ENCODE measurements at regions not wholly inside any gene's neighbourhood (a gene's known extent, or its start where the extent isn't known, plus 50 kb on each side); places are given as distances from the start of the nearest gene placed in this dataset.
"Not testable (repeated sequence)": the region's sequence is repeated elsewhere in the genome, so short reads cannot be mapped to it uniquely, and the experiment has no call there.

GRCh38 chr13:97724450-97724849 is 229.0 kb upstream of the IPO5 start:
- DNase-seq (ENCODE audit: low read depth in 3 of 3) = no peak

DNA sequence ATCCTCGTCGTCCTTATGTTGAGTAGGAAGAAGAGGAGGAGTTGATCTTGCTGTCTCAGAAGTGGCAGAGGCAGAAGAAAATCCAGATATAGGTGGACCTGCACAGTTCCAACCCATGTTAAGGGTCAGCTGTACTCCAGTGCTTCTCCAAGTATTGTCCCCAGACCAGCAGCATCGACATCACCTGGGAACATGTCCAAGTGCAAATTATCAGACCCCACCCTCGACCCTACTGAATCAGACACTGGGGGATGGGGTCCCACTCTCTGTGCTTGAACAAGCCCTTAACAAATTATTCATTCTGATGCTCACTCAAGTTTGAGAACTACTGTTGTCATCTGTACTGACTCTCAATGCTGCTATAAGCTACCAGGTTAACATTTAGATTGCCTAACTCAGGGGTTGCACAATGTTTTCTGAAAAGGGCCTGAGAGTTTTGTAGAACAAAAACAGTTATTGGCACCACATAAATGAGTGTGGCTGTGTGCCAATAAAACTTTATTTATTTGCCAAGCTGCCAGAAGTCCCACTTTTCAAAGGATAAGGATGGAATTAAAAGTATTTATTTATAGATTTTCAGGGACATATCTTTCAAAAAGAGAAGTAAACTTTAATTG is 226.7 kb upstream of the IPO5 start:
- DNase-seq (ENCODE audit: low read depth in 3 of 3) = no peak

DNA sequence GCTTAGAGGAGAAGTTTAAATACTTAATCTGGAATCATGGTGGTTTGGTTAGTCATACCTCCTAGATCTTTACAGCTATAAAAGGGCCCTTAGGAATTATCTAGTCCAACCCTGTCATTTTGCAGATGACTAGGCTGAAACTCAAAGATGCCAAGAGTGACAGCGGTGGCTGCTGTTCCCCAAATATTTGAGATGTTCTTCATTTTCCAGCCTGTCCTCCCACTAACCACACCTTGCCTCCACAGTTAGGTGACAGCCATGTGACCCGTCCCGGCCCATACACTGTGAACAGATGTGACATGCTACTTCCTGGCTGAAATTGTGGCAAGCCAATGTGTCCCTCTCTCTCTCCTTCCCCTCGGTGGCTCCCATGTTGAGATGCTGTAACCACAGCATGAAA is 225.5 kb upstream of the IPO5 start:
- DNase-seq (ENCODE audit: low read depth in 3 of 3) = no peak

DNA sequence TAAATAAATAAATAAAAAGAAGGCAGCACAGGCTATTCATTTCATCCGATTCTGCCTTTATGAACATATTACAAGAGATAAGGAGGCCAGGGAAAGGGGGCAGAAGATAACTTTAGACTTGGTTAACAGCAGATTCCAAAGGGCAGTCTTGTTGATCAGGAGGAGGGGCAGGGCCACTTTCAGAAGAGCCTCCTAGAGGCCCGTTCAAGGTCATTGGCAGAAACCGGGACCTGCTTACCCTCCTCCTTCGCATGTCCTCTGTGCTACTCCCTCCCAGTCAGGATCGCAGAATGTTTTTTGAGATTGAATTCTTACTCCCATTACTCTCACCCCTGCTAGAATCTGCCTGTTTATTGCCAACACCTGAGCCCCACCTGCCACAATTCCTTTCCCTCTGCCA is 217.0 kb upstream of the IPO5 start:
- DNase-seq (ENCODE audit: low read depth in 3 of 3) = no peak

- no peak for DNase-seq (ENCODE audit: low read depth in 3 of 3)
Measured at GRCh38 chr13:97742084-97742483, 211.4 kb upstream of the IPO5 start.

GRCh38 chr13:97743938-97744337 is 209.5 kb upstream of the IPO5 start:
- no peak for DNase-seq (ENCODE audit: low read depth in 3 of 3)

DNA sequence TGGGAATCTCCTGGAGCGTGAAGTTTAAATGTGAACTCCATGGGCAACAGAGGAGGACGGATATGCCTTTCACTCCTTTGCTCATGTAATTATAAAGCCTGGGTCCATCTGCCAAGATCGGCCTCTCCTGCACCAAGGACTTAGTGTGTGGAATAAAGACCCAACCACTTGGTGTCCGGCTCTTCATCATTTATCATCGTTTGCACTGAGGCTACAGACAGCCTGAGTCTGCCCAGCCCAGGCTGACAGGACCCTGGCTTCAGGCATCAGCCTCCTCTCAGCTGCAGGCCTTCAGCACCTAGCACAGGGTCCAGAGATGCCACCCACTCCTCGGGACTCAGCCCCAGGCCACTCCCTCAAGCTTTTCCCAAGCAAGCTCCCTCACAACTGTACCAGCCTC is 206.8 kb upstream of the IPO5 start:
- DNase-seq (ENCODE audit: low read depth in 3 of 3) = no peak

GRCh38 chr13:97749174-97749573 is 204.3 kb upstream of the IPO5 start:
- no peak for DNase-seq (ENCODE audit: low read depth in 3 of 3)

DNA sequence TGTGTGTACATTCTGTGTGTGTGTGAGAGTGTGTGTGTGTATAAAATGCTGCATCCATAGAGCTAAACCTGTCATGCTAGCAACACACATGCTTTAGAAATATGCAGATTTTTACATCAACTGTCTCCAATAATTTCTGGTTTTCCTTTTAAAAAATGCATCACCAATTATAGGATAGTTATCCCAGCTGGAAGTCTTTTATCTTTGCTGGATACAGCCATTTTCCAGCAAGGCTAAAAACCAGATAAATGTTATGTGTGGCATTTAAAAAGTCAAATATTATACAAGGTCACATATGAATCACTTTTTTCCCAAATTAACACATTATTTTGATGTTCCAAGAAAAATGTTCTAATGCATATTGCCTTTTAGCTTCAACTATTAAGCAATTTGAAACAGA is 202.0 kb upstream of the IPO5 start:
- DNase-seq (ENCODE audit: low read depth in 3 of 3) = no peak

GRCh38 chr13:97752961-97753668 is 200.4 kb upstream of the IPO5 start:
- no peak for DNase-seq (ENCODE audit: low read depth in 3 of 3)

GRCh38 chr13:97753942-97754670 is 199.4 kb upstream of the IPO5 start:
- no peak for DNase-seq (ENCODE audit: low read depth in 3 of 3)

- no peak for DNase-seq (ENCODE audit: low read depth in 3 of 3)
Measured at GRCh38 chr13:97757807-97758206, 195.7 kb upstream of the IPO5 start.

DNA sequence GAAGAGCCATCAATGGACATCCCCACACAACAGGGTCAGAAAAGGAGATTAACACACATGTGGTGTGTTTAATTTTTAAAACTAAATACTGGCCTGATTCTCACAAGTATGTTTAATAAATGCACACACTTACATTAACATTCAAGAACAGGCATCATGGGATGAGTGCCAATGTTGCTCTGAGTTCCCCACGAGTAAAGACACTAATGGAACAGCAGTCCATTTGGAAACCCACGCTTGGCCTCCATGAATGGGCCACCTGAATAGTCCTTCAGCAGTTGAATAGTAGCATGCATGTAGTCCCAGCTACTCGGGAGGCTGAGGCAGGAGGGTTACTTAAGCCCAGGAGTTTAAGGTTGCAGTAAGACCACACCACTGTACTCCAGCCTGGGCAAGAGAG is 195.2 kb upstream of the IPO5 start:
- DNase-seq (ENCODE audit: low read depth in 3 of 3) = no peak

DNA sequence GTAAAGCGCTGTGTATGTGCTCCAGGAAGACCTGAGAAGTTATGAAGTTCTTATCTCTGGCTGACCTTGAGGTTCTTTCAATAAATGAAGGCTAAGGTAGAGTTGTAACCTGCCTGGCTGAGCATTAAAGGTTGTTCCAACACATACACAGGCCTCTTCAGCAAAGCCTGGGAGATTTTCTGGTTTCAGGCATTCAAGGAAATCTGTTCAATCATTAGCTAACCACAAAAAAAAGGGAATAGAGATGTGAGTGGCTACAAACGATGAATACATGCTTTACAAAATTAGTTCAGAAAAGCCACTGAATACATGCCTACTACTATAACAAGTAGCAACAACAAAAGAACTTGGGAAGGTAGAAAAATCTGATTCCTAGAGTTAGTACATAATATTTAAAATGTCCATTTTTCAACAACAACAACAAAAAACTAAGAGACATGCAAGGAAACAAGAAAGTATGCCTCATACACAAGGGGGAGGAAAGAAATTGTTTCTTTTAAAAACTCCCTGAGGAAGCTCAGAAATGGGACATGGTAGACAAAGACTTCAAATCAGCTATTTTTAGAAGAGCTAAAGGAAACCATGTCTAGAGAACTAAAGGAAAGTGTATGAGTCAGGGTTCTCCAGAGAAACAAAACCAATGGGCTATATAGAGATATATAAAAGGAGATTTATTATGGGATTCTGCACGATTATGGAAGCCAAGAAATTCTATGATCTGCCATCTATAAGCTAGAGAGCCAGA is 191.5 kb upstream of the IPO5 start:
- DNase-seq (ENCODE audit: low read depth in 3 of 3) = no peak

DNA sequence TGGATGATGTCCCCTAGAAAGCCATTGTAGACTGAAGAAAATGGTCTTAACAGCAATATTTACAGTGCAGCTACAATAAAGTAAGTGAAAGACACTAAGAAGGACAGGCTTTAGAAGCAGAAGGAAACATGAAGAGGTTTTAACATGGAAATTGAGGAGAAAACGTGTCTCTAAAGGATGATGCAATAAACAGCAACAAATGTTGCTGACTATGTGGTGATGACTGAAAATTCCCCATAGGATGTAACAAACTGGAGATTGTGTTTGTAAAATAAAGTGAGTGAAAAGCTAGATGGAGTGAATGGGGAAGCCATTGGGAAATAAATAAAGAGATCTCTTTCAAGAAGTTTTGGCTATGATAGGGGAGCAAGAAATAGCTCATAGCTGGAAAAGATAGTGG is 186.7 kb upstream of the IPO5 start:
- no peak for DNase-seq (ENCODE audit: low read depth in 3 of 3)

GRCh38 chr13:97768134-97768533 is 185.3 kb upstream of the IPO5 start:
- no peak for DNase-seq (ENCODE audit: low read depth in 3 of 3)

- DNase-seq (ENCODE audit: low read depth in 3 of 3) = not testable (repeated sequence)
Measured at GRCh38 chr13:97770231-97770630, 183.2 kb upstream of the IPO5 start.

DNA sequence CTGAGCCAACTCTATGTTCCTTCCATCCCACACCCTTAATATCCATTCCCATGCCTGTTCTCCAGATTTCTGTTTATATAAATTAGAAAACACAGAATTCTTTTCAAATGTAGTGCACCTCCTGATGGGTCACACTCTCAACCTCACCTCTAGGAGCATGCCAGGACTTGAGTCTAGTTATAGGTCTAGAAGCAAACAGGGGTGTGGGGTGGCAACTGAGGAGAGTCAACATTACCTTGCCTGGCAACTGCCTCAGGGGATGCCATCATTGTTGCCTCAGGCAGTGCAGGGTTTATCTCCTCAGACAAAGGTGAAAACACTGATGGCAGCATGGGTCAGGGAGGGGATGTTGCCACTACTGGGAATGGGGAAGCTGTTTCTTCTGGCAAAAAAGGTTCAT is 181.0 kb upstream of the IPO5 start:
- not testable (repeated sequence) for DNase-seq (ENCODE audit: low read depth in 3 of 3)

DNA sequence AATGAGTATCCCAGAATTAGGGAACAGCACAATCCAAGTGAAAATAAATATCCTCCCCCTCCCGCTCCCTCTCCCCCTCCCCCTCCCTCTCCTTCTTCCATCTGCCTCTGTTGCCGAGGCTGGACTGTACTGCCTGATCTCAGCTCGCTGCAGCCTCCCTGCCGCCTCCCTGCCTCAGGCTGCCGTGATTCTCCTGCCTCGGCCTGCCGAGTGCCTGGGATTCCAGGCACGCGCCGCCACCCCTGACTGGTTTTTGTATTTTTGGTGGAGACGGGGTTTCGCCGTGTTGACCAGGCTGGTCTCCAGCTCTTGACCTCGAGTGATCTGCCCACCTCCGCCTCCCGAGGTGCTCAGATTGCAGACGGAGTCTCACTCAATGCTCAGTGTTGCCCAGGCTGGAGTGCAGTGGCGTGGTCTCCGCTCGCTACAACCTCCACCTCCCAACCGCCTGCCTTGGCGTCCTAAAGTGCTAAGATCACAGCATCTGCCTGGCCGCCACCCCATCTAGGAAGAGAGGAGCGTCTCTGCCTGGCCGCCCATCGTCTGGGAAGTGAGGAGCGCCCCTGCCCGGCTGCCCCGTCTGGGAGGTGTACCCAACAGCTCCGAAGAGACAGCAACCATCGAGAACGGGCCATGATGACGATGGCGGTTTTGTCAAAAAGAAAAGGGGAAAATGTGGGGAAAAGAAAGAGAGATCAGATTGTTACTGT is 178.9 kb upstream of the IPO5 start:
- not testable (repeated sequence) for DNase-seq (ENCODE audit: low read depth in 3 of 3)

- DNase-seq (ENCODE audit: low read depth in 3 of 3) = no peak
Measured at GRCh38 chr13:97780486-97780885, 173.0 kb upstream of the IPO5 start.

DNA sequence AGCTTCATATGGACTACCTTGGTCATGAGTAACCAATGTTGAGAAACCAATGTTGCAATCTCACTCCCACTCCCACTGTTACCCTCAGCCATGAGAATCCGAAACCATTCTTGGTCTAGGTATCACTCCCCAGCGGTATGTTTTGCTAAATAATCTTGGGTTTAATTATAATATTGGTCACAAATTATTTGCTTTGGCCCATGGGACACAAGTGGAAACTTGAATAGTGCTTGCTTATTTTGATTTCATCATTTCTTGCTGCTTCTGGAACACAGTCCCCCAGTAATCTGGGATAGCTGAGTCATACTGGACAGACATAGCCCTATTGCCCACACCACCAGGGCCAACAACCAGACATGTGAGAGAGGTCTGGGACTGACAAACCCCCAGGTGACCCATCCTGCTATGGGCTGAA is 171.6 kb upstream of the IPO5 start:
- DNase-seq (ENCODE audit: low read depth in 3 of 3) = no peak

- no peak for DNase-seq (ENCODE audit: low read depth in 3 of 3)
Measured at GRCh38 chr13:97786510-97786909, 167.0 kb upstream of the IPO5 start.
